HG03469 (cell line): ENCODE measurements at regions not wholly inside any gene's neighbourhood (a gene's known extent, or its start where the extent isn't known, plus 50 kb on each side); places are given as distances from the start of the nearest gene placed in this dataset.

Experiments used
- ATAC-seq: cut with Tn5 transposase; IDR thresholded peaks from one replicate; pipeline ENCODE4 v1.9.1; 2021; ENCODE audit warnings: mild to moderate bottlenecking, moderate library complexity, moderate number of reproducible peaks; ENCODE audit not compliant: unreplicated experiment

DNA sequence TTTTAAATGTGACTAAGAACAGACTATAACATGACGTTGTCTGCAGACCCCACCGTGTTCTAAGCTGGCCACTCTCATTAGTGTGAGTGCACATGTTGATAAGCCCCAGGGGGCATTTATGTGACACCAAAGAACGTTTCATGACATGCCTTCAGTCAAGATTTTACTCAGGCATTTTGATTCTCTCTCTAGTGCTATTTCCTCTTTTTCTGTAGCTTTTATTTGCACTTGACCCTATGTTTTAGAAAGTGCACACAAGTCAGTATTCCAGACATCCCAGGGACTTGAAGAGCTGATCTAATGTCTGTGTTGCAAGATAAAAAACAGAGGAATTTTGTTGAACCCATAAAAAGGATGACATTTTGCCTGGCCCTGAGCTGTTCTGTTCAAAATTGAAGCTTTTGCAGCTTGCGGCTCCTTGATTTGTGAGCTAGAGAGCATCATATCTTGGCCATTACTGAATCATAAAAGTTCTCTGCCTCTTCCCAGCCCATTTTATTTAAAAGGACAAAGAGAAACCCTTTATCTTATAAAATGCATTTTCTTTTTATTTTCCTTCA, 80.9 kb upstream of the TYRP1 start:
- no peak for ATAC-seq

DNA sequence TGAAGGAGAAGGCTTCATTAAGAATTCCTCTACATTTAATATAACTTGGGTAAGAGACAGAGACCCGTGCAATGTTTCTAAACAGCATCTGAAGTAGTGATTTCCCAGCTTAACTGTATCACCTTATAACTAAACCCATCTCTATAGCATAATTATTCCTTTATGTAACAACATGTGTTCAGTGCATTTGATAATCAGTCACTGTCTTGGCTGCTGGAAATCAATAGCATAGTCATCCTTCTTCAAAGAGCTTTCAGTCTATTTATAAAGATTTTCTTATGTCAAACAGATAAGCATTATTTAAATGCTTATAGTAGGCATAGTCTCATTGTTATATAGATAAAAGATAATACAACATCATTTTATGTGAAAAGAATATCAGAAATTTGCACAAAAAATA, 80.1 kb upstream of the TYRP1 start:
- ATAC-seq = no peak

DNA sequence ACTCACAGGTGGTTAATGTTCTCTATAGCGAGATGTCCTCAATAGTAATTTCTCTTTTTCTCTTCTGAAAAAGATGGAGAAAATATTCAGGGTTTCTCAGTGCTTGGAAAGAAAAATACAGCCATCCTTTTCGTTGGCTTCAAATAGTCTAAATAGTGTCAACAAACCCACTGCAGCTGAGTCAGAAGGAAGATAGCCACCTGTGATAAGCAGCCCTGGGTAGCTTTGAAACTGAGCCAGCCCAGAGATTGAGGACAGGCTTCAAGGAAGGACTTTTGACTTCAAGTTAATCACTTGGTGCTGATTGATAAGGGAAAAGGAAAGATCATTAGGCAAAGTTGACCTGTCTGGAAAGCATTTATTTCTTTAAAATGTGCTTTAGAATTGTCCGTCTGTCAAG, 78.7 kb upstream of the TYRP1 start:
- ATAC-seq = no peak

DNA sequence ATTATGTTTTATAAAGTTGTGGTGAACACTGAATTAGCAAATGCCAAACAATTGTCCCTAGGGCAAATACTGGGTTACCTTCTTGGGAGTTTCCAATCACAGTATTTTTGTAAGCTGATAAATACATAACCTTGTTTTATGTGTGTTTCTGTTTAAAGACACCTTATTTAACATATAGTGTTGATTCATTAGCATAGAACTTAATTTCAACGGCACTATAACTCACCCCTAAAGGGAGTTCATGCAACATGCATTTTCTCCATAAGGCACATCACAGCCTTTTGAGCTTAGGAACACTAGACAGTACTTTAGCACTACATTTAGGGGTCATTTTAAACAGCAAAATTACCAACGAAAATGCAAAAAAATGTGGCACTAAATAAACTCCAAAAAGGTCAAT, 74.2 kb upstream of the TYRP1 start:
- ATAC-seq = no peak

DNA sequence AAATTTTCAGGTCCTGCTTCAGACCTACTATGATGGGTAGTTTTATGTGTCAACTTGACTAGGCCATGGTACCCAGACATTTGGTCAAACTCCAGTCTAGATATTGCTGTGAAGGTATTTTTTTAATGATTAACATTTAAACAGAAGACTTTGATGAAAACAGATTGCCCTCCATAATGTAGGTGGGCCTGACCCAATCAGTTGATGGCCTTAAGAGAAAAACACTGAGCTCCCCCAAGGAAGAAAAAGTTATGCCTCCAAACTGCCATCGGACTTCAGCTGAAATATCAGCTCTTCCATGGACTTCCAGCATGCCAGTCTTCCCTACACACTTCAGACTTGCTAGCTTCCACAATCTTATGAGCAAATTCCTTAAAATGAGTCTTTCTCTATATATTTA, 67.3 kb upstream of the TYRP1 start:
- no peak for ATAC-seq

DNA sequence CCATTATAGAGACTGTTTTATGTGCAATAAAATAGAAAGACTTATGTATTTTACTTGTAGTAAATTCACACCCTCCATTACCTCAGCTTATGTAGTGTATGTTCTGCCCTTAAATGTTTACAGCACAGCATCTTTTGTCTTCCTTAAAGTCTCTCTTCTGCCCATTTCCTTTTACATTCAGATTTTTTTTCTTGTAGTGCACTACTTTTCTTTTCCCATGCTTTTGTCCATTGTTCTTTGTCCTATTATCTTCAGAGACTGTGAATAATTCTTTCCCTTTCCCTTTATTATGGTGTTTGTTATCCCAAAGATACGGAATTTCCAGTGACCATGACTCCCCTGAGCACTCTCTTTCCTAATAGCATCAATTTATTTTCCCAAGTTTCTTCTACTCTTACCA, 66.1 kb upstream of the TYRP1 start:
- ATAC-seq = no peak

DNA sequence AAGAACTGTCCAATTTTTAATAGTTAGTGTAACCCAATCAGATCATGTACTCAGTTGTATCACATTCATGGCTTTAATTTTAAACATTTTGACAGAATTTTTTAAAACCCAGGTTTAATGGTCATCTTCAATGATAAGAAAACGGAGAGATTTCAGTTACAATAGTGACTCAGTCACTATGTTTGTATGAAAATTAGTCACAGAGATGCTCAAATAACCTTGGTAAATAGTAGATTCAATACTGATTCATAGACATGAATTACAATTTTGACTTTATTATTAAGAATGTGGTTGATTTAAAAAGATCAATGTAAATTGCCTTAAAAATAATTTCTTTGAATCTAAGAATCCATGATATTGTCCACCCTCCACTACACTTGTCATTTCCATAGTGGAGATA, 64.6 kb upstream of the TYRP1 start:
- no peak for ATAC-seq

DNA sequence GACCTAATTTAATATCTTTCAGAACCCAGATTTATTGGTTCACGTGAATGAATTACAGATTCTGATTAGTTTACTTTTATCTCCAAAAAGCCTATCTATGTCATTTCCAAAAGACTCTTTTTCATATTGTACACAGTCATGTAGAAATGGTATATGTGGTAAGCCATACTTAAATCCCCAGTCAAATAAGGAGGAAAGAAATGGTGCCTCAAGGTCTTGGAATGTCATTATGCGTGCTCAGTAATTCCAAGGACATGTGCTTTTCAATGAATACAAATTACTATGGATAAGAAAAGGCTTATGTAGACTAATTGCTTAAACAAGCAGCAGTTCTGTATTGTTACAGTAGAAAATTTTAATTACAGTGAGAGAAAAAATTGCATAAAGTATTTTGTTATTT, 64.1 kb upstream of the TYRP1 start:
- no peak for ATAC-seq

DNA sequence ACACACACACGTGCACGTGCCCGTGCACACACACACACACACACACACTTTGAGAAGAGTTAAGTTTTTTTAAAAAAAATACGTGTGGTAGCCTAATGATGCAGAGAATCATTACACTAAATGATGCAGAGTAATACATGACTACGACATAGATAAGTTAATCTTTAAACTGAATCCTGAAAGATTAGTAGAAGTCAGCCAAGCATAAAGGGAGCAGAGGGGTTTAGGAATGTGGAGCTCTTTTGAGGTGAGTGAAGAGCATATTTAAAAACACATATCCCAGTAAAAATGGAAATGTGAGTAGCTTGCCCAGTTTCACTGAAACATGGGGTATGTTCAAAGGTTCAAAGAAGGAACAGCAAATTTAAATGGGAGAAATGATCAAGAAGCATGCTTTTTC, 61.3 kb upstream of the TYRP1 start:
- ATAC-seq = no peak

DNA sequence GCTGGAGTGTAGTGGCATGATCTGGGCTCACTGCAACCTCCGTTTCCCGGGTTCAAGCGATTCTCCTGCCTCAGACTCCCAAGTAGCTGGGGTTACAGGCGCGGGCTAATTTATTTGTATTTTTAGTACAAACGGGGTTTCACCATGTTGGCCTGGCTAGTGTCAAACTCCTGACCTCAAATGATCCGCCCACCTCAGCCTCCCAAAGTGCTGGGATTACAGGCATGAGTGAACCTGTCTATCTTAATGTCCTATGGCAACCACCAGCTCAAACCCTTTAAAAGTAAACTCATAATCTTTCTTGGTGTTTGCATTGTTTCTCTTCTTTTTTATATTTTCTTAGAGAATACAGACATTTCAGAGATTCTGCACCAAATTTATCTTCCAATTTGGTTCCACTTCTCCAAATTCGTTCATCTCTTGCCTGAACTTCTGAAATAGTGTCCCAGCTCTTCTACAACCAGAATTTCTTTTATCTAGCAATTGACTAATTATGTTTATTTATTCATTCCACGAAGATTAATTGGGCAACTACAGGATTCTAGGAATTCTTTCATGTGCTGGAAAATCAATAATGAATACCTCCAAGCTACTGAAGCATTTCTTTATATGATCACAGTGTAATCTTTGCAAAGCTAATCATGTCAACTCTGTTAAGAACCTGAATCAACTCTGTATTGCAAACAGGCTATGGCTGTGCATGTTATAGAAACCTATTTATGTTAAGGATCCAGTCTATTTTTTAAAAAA, 60.0 kb upstream of the TYRP1 start:
- no peak for ATAC-seq

DNA sequence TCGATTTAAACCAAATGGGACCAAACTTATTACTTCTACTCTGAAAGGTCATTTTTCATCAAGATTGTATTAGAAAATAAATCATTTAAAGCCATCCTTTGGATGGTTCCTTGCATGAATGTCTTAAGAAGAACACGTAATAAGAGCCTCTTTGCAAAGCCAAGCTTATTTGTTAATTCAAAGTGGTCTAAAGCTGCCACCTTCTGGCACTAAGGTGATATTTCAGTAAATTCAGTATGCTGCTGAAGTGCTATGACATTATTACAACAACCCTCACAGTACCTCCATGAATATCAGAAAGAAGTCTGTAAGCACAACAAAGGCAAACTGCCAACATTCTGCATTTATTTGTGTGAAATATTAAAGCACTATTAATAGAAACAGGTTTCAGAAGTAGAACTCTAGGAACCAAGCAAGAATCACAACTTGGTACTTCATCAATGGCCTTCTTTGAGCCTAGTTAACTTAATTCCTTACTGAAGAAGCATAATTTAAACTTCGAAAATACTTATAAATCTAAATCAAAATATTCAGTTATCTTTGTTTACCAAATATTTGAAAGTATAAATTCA, 53.1 kb upstream of the TYRP1 start:
- ATAC-seq = no peak

DNA sequence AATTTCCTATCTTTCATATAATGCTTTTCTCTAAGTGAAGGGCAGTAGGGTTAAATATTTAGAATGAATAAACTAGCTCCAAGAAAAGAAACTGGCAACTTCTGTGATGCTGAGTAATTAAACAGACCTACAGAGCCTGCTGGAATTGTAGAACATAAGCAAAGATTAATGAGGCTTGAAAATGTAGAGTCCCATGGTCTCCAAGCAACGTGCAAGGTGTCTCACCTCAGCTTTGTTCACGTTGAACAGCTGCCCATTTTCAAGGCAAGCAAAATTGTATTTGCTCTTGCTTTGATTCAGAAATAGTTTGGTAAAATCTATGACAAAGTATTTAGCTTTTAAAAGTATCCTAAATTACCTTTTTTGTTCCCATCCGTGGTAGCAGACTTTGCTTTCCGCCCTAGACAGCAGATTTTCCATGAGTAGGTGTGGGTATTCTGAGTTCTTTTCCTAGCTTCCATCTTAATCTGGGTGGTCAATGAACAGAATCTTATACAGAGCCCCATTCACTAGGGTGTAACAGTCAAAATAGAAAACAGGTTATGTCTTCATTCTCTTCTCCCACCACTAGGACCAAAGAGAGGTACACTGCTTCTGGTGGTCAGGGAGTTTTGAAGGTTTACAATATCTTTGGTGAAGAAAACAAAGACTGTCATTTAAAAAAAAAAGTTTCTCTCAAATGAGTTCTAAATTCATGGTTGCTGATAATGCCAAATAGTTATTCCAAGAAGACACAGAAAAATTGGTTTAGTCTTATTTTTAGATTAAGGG, 52.1 kb upstream of the TYRP1 start:
- ATAC-seq = no peak
